H9 (cell line): ENCODE measurements at regions not wholly inside any gene's neighbourhood (a gene's known extent, or its start where the extent isn't known, plus 50 kb on each side); places are given as distances from the start of the nearest gene placed in this dataset.

Experiments
- DNase-seq: peaks from one replicate; pipeline ENCODE4 v3.0.0-alpha.2; 2017
- H2AFZ ChIP-seq: one replicate; pipeline ENCODE4 v1.6.1; 2013; ENCODE audit warnings: mild to moderate bottlenecking, low read length, control low read depth, moderate library complexity
- H2AK5ac ChIP-seq: 2 replicates; pipeline ENCODE4 v1.6.1; 2013; ENCODE audit warnings: low read length, control low read depth, mixed read lengths; ENCODE audit not compliant: insufficient read length
- H2BK120ac ChIP-seq: one replicate; pipeline ENCODE4 v1.6.1; 2013; ENCODE audit warnings: low read depth, mild to moderate bottlenecking, low read length, control low read depth, inconsistent platforms; ENCODE audit not compliant: poor library complexity, severe bottlenecking
- H2BK12ac ChIP-seq: 2 replicates; pipeline ENCODE4 v1.6.1; 2013; ENCODE audit warnings: low read length, control low read depth, mixed read lengths, low read depth; ENCODE audit not compliant: insufficient read length
- H2BK15ac ChIP-seq: 2 replicates; pipeline ENCODE4 v1.6.1; 2013; ENCODE audit warnings: low read depth, low read length, control low read depth
- H2BK20ac ChIP-seq: one replicate; pipeline ENCODE4 v1.6.1; 2013; ENCODE audit warnings: low read depth, mild to moderate bottlenecking, low read length, control low read depth, inconsistent platforms; ENCODE audit not compliant: poor library complexity, severe bottlenecking
- H2BK5ac ChIP-seq: 2 replicates; pipeline ENCODE4 v1.6.1; 2013; ENCODE audit warnings: low read length, control low read depth, mixed read lengths; ENCODE audit not compliant: insufficient read length
- H3K14ac ChIP-seq: 2 replicates; pipeline ENCODE4 v1.6.1; 2013; ENCODE audit warnings: low read length, control low read depth; ENCODE audit not compliant: insufficient read depth
- H3K18ac ChIP-seq: 2 replicates; pipeline ENCODE4 v1.6.1; 2013; ENCODE audit warnings: low read depth, mild to moderate bottlenecking, mixed read lengths, low read length, control low read depth; ENCODE audit not compliant: insufficient read length
- H3K23ac ChIP-seq: 2 replicates; pipeline ENCODE4 v1.6.1; 2013; ENCODE audit warnings: low read length, control low read depth, mixed read lengths, low read depth; ENCODE audit not compliant: insufficient read length
- H3K23me2 ChIP-seq: 2 replicates; pipeline ENCODE4 v1.6.1; 2013; ENCODE audit warnings: low read depth, mild to moderate bottlenecking, mixed read lengths, low read length, control low read depth; ENCODE audit not compliant: insufficient read length, poor library complexity, severe bottlenecking
- H3K27ac ChIP-seq: 2 replicates; pipeline ENCODE4 v1.5.1; 2013; ENCODE audit warnings: low read length, control low read depth, mixed read lengths, low read depth; ENCODE audit not compliant: insufficient read length
- H3K27me3 ChIP-seq: 2 replicates; pipeline ENCODE4 v1.6.1; 2013; ENCODE audit warnings: low read length, control low read depth, inconsistent platforms; ENCODE audit not compliant: insufficient read depth
- H3K4ac ChIP-seq: 2 replicates; pipeline ENCODE4 v1.6.1; 2013; ENCODE audit warnings: low read depth, mild to moderate bottlenecking, control low read depth, inconsistent platforms, low read length, moderate library complexity
- H3K4me1 ChIP-seq: 2 replicates; pipeline ENCODE4 v1.6.1; 2013; ENCODE audit warnings: low read length, control low read depth, inconsistent platforms; ENCODE audit not compliant: insufficient read depth
- H3K4me2 ChIP-seq: 2 replicates; pipeline ENCODE4 v1.6.1; 2013; ENCODE audit warnings: low read length, control low read depth, mixed read lengths; ENCODE audit not compliant: insufficient read length, insufficient read depth
- H3K56ac ChIP-seq: 2 replicates; pipeline ENCODE4 v1.6.1; 2013; ENCODE audit warnings: low read depth, mild to moderate bottlenecking, mixed read lengths, low read length, control low read depth; ENCODE audit not compliant: insufficient read length
- H3K79me1 ChIP-seq: 2 replicates; pipeline ENCODE4 v1.6.1; 2013; ENCODE audit warnings: low read depth, mild to moderate bottlenecking, moderate library complexity, low read length, control low read depth, inconsistent platforms; ENCODE audit not compliant: insufficient read depth, poor library complexity, severe bottlenecking
- H3K79me2 ChIP-seq: 2 replicates; pipeline ENCODE4 v1.6.1; 2013; ENCODE audit warnings: low read length, control low read depth, inconsistent platforms; ENCODE audit not compliant: insufficient read depth
- H3K9ac ChIP-seq: 2 replicates; pipeline ENCODE4 v1.6.1; 2013; ENCODE audit warnings: low read length, control low read depth, mixed read lengths; ENCODE audit not compliant: insufficient read length; ENCODE audit errors: extremely low read depth
- H3K9me3 ChIP-seq: one replicate; pipeline ENCODE4 v1.6.1; 2013; ENCODE audit warnings: low read depth, low read length, inconsistent platforms; ENCODE audit not compliant: control insufficient read depth
- H3T11ph ChIP-seq: one replicate; pipeline ENCODE4 v1.6.1; 2013; ENCODE audit warnings: mild to moderate bottlenecking, low read length, control low read depth, inconsistent platforms
- H4K20me1 ChIP-seq: one replicate; pipeline ENCODE4 v1.6.1; 2013; ENCODE audit not compliant: control insufficient read depth, insufficient read length, insufficient read depth
- H4K5ac ChIP-seq: 2 replicates; pipeline ENCODE4 v1.6.1; 2013; ENCODE audit warnings: low read depth, mild to moderate bottlenecking, mixed read lengths, low read length, control low read depth; ENCODE audit not compliant: insufficient read length
- H4K8ac ChIP-seq: replicated peaks from 2 replicates; pipeline ENCODE4 v1.6.1; 2013; ENCODE audit warnings: low read length, control low read depth, mixed read lengths, low read depth; ENCODE audit not compliant: insufficient read length
- H4K91ac ChIP-seq: 2 replicates; pipeline ENCODE4 v1.6.1; 2013; ENCODE audit warnings: low read depth, mild to moderate bottlenecking, moderate library complexity, mixed read lengths, low read length, control low read depth; ENCODE audit not compliant: insufficient read length
- H3K27ac Mint-ChIP-seq, 3 experiments: 2 replicates in 2 of 3; 3 replicates in 1 of 3; pipeline ENCODE4 v1.8.0; 2020 to 2021; ENCODE audit warnings: mixed read lengths in 3 of 3, mild to moderate bottlenecking in 1 of 3, moderate library complexity in 1 of 3
- H3K27me3 Mint-ChIP-seq: 2 replicates; pipeline ENCODE4 v1.8.0; 2021; ENCODE audit warnings: low read depth, mild to moderate bottlenecking, moderate library complexity, mixed read lengths
- H3K36me3 Mint-ChIP-seq, 3 experiments: 2 replicates in 2 of 3; 3 replicates in 1 of 3; pipeline ENCODE4 v1.8.0; 2020 to 2021; ENCODE audit warnings: low read depth in 3 of 3, mixed read lengths in 3 of 3; ENCODE audit not compliant: insufficient read depth in 1 of 3
- H3K4me1 Mint-ChIP-seq, 2 experiments: 2 replicates each; pipeline ENCODE4 v1.8.0; 2020; ENCODE audit warnings: mixed read lengths in 2 of 2
- H3K4me3 Mint-ChIP-seq, 2 experiments: 2 replicates in 1 of 2; 3 replicates in 1 of 2; pipeline ENCODE4 v1.8.0; 2020 to 2021; ENCODE audit warnings: mild to moderate bottlenecking in 2 of 2, mixed read lengths in 2 of 2, moderate library complexity in 1 of 2
- H3K9me3 Mint-ChIP-seq, 2 experiments: 2 replicates in 1 of 2; 3 replicates in 1 of 2; pipeline ENCODE4 v1.8.0; 2020; ENCODE audit warnings: mild to moderate bottlenecking in 2 of 2, mixed read lengths in 2 of 2, moderate library complexity in 1 of 2
- CTCF ChIP-seq: fragments of 200-600 bp; sonication (generic); conservative IDR thresholded peaks from 3 replicates; pipeline ENCODE4 v1.8.0; 2021; ENCODE audit warnings: antibody characterized with exemption, mild to moderate bottlenecking
- WGBS: extraction: QIAGEN DNeasy Blood & Tissue Kit; methylation state at CpG from one replicate; pipeline ENCODE4 v1.1.7; 2013; ENCODE audit warnings: missing lambda C conversion rate, low lambda C conversion rate, mixed read lengths; ENCODE audit not compliant: insufficient read length; ENCODE audit errors: extremely low coverage; 5-methylcytosine and 5-hydroxymethylcytosine counted together

DNA sequence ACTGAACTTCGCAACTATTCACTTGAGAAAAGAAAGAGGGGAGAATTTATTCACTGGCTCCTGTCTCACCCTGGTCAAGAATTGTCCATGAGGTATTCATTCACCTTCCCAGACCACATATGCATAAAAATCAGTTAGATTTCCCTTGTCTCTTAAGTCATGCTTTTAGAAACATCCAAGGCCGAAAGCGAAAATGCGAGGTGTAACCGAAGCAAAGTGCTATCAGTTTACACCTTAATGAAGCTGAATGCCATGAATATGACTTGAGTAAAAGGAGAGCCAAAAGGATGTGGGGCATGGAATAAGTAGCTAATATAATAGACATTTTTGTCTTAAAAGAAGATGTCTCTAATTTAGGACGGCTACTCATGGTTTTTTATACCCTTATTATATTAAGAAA lies 965.6 kb upstream of the CHORDC1 start:
- no peak for TF ChIP-seq CTCF
- H3K18ac ChIP-seq: no peak overlapping the region
- DNase-seq: no peak
- no peak overlapping the region for H2BK5ac ChIP-seq
- no peak overlapping the region for H3T11ph ChIP-seq
- Mint-ChIP-seq H3K4me3 (no peak overlapping the region), H3K27ac (no peak overlapping the region), H3K27me3 (no peaks in the 10 kb centered on the region), H3K4me1 (peaks cover 4 to 5% of the 10 kb centered on the region in 2 experiments; a peak in 1 of 4 replicates), H3K36me3 (no peaks in the 10 kb centered on the region), H3K9me3 (no peaks in the 10 kb centered on the region)
- no peak overlapping the region for H2BK15ac ChIP-seq
- no peak overlapping the region for H2AFZ ChIP-seq
- H4K8ac ChIP-seq: no peak overlapping the region
- H3K79me2 ChIP-seq: no peaks in the 10 kb centered on the region
- H3K14ac ChIP-seq: no peak overlapping the region
- H2AK5ac ChIP-seq: no peak overlapping the region
- H3K27ac ChIP-seq: no peak overlapping the region
- no peak overlapping the region for H3K4ac ChIP-seq
- H3K27me3 ChIP-seq: no peaks in the 10 kb centered on the region
- H2BK20ac ChIP-seq: no peak overlapping the region
- no peaks in the 10 kb centered on the region for H3K79me1 ChIP-seq
- H3K9me3 ChIP-seq: no peaks in the 10 kb centered on the region
- no peak overlapping the region for H3K56ac ChIP-seq
- H4K5ac ChIP-seq: no peak overlapping the region
- WGBS: no CpG with 5 or more reads among the region's 6 CpGs
- H2BK12ac ChIP-seq: no peak overlapping the region
- H4K20me1 ChIP-seq: no peaks in the 10 kb centered on the region
- H2BK120ac ChIP-seq: no peak overlapping the region
- H3K23ac ChIP-seq: no peak overlapping the region
- no peak overlapping the region for H3K9ac ChIP-seq
- H3K4me2 ChIP-seq: no peak overlapping the region
- no peaks in the 10 kb centered on the region for H3K23me2 ChIP-seq
- H4K91ac ChIP-seq: no peak overlapping the region
- no peaks in the 10 kb centered on the region for H3K4me1 ChIP-seq
